ENCODE measurements at regions not wholly inside any gene's neighbourhood (a gene's known extent, or its start where the extent isn't known, plus 50 kb on each side); places are given as distances from the start of the nearest gene placed in this dataset.

DNA sequence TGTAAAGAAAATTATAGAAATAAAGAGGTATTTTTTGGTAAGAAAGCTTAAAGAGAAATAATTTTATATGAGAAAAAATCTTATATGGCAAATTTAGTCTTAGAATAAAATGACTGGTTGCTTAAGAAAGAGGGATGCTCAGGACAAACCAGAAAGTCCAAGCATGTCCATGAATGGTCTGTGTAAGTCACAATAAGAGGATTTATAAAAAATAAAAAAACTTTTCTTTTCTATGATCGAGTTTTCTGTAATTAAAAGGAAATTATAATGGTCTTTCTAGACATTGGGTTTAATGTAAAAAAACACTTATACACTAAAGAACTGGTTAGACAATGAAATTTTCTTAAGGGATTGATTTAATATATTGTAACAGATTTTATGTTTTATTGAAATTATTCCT is 819.6 kb downstream of the TBC1D22A start:
- H3K9ac ChIP-seq (ENCODE audit: low read depth, low read length, poor library complexity, severe bottlenecking), result no peak overlapping the region
- H3K4me1 ChIP-seq (ENCODE audit: insufficient read depth, low read length, poor library complexity, severe bottlenecking), result no peaks in the 10 kb centered on the region
- peaks cover 8% of the 10 kb centered on the region; the same call in 1 of the 2 replicates for H3K9me3 ChIP-seq (ENCODE audit: insufficient read depth, low read depth, low read length)
- H3K79me2 ChIP-seq (ENCODE audit: insufficient read depth, low read length), result no peaks in the 10 kb centered on the region
- no peak overlapping the region for H2AFZ ChIP-seq (ENCODE audit: low read length)
- H3K9me2 ChIP-seq (replicated peaks; ENCODE audit: low read depth, low read length), result no peaks in the 10 kb centered on the region
- H4K20me1 ChIP-seq (ENCODE audit: insufficient read depth, low read length, poor library complexity, severe bottlenecking), result no peaks in the 10 kb centered on the region
- no peaks in the 10 kb centered on the region for H3F3A ChIP-seq (ENCODE audit: low read depth)
- no peak overlapping the region for H3K4me3 ChIP-seq (ENCODE audit: low read length, poor library complexity, severe bottlenecking)
- H3K4me2 ChIP-seq (ENCODE audit: low read depth, low read length, poor library complexity, severe bottlenecking), result no peak overlapping the region
- no peaks in the 10 kb centered on the region for H3K36me3 ChIP-seq (ENCODE audit: insufficient read depth, low read length)
- TF ChIP-seq, protein P1, sequence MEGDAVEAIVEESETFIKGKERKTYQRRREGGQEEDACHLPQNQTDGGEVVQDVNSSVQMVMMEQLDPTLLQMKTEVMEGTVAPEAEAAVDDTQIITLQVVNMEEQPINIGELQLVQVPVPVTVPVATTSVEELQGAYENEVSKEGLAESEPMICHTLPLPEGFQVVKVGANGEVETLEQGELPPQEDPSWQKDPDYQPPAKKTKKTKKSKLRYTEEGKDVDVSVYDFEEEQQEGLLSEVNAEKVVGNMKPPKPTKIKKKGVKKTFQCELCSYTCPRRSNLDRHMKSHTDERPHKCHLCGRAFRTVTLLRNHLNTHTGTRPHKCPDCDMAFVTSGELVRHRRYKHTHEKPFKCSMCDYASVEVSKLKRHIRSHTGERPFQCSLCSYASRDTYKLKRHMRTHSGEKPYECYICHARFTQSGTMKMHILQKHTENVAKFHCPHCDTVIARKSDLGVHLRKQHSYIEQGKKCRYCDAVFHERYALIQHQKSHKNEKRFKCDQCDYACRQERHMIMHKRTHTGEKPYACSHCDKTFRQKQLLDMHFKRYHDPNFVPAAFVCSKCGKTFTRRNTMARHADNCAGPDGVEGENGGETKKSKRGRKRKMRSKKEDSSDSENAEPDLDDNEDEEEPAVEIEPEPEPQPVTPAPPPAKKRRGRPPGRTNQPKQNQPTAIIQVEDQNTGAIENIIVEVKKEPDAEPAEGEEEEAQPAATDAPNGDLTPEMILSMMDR (conservative IDR thresholded peaks at IDR 0.05; ENCODE audit: low read length), result no peak
- no peak for TF ChIP-seq EZH2phosphoT487 (IDR thresholded peaks at IDR 0.05; ENCODE audit: borderline replicate concordance)
- no peaks in the 10 kb centered on the region for H3K27me3 ChIP-seq (ENCODE audit: insufficient read depth, low read length, poor library complexity, severe bottlenecking)

GRCh38 chr22:47580121-47580520 is 817.7 kb downstream of the TBC1D22A start:
- no peak overlapping the region for H3K9ac ChIP-seq (ENCODE audit: low read depth, low read length, poor library complexity, severe bottlenecking)
- H2AFZ ChIP-seq (ENCODE audit: low read length), result no peak overlapping the region
- no peaks in the 10 kb centered on the region for H3K4me1 ChIP-seq (ENCODE audit: insufficient read depth, low read length, poor library complexity, severe bottlenecking)
- H3K4me3 ChIP-seq (ENCODE audit: low read length, poor library complexity, severe bottlenecking), result no peak overlapping the region
- H3K9me3 ChIP-seq (ENCODE audit: insufficient read depth, low read depth, low read length), result peaks cover 6% of the 10 kb centered on the region; the same call in 1 of the 2 replicates
- no peaks in the 10 kb centered on the region for H3K27me3 ChIP-seq (ENCODE audit: insufficient read depth, low read length, poor library complexity, severe bottlenecking)
- TF ChIP-seq EZH2phosphoT487 (IDR thresholded peaks at IDR 0.05; ENCODE audit: borderline replicate concordance), result no peak
- TF ChIP-seq, protein P1 (conservative IDR thresholded peaks at IDR 0.05; ENCODE audit: low read length), result no peak
- H3K36me3 ChIP-seq (ENCODE audit: insufficient read depth, low read length), result no peaks in the 10 kb centered on the region
- no peaks in the 10 kb centered on the region for H3K79me2 ChIP-seq (ENCODE audit: insufficient read depth, low read length)
- H4K20me1 ChIP-seq (ENCODE audit: insufficient read depth, low read length, poor library complexity, severe bottlenecking), result no peaks in the 10 kb centered on the region
- H3K9me2 ChIP-seq (replicated peaks; ENCODE audit: low read depth, low read length), result no peaks in the 10 kb centered on the region
- H3K4me2 ChIP-seq (ENCODE audit: low read depth, low read length, poor library complexity, severe bottlenecking), result no peak overlapping the region
- no peaks in the 10 kb centered on the region for H3F3A ChIP-seq (ENCODE audit: low read depth)

DNA sequence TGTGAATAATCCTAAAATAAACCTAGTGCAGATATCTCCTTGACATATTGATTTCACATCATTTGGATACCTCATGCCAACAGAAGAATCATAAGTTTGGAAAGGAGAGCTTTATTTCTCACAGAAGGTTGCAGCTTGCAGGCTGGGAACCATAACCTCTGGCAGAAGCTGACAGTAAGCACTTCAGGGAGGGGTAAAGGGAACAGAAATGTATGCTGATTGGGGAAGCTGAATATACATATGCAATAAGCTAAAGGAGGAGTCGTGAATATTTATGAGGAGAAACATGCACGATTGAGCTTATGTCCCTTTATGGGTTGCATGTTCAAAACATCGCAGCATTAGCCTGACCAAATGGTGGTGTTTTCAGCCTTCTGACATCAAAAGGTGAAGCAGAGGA is 814.5 kb downstream of the TBC1D22A start:
- no peaks in the 10 kb centered on the region for H3F3A ChIP-seq (ENCODE audit: low read depth)
- TF ChIP-seq, protein P1 (conservative IDR thresholded peaks at IDR 0.05; ENCODE audit: low read length), result no peak
- TF ChIP-seq EZH2phosphoT487 (IDR thresholded peaks at IDR 0.05; ENCODE audit: borderline replicate concordance), result no peak
- no peaks in the 10 kb centered on the region; the same call in 1 of the 2 replicates for H3K9me3 ChIP-seq (ENCODE audit: insufficient read depth, low read depth, low read length)
- H3K9me2 ChIP-seq (replicated peaks; ENCODE audit: low read depth, low read length), result no peaks in the 10 kb centered on the region
- no peaks in the 10 kb centered on the region for H3K79me2 ChIP-seq (ENCODE audit: insufficient read depth, low read length)
- H2AFZ ChIP-seq (ENCODE audit: low read length), result no peak overlapping the region
- H3K9ac ChIP-seq (ENCODE audit: low read depth, low read length, poor library complexity, severe bottlenecking), result no peak overlapping the region
- H3K4me3 ChIP-seq (ENCODE audit: low read length, poor library complexity, severe bottlenecking), result no peak overlapping the region
- no peaks in the 10 kb centered on the region for H3K36me3 ChIP-seq (ENCODE audit: insufficient read depth, low read length)
- H3K4me1 ChIP-seq (ENCODE audit: insufficient read depth, low read length, poor library complexity, severe bottlenecking), result no peaks in the 10 kb centered on the region
- no peak overlapping the region for H3K4me2 ChIP-seq (ENCODE audit: low read depth, low read length, poor library complexity, severe bottlenecking)
- no peaks in the 10 kb centered on the region for H4K20me1 ChIP-seq (ENCODE audit: insufficient read depth, low read length, poor library complexity, severe bottlenecking)
- no peaks in the 10 kb centered on the region for H3K27me3 ChIP-seq (ENCODE audit: insufficient read depth, low read length, poor library complexity, severe bottlenecking)
